CD4-positive, alpha-beta T cell treated with Interleukin-1 beta for 1 hour (primary cell): ENCODE measurements at regions not wholly inside any gene's neighbourhood (a gene's known extent, or its start where the extent isn't known, plus 50 kb on each side); places are given as distances from the start of the nearest gene placed in this dataset.
"Not testable (repeated sequence)": the region's sequence is repeated elsewhere in the genome, so short reads cannot be mapped to it uniquely, and the experiment has no call there.

ENCODE experiments used
- DNase-seq, 2 donors: peaks; one replicate each; pipeline ENCODE4 v3.0.0-alpha.2; 2020 to 2022

DNA sequence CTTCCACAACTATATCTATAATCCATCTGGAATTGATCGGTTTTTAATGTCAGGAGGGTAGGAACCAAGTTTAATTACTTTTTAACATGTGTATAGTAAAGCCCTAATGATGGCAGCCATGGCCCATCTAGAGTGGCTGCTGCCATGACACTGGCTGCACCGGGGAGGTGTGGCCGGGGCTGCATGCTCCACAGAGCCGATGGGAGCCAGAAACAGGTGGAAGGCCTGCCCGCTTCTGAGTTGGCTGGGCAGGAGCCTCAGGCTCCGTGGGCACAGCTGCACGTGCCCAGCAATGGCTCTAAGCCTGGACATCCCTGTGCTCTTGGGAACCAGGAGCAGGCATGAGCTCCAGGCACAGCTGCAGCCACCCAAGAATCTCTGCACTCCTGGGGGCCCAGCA is 73.0 kb downstream of the GBP6 start:
- DNase-seq, result no peak

- DNase-seq, result not testable (repeated sequence)
Measured at GRCh38 chr1:89438301-89438700, 74.4 kb downstream of the GBP6 start.

- DNase-seq, result no peak
Measured at GRCh38 chr1:89440911-89441310, 77.1 kb downstream of the GBP6 start.

- no peak for DNase-seq
Measured at GRCh38 chr1:89444791-89445190, 79.8 kb upstream of the LRRC8B start.

DNA sequence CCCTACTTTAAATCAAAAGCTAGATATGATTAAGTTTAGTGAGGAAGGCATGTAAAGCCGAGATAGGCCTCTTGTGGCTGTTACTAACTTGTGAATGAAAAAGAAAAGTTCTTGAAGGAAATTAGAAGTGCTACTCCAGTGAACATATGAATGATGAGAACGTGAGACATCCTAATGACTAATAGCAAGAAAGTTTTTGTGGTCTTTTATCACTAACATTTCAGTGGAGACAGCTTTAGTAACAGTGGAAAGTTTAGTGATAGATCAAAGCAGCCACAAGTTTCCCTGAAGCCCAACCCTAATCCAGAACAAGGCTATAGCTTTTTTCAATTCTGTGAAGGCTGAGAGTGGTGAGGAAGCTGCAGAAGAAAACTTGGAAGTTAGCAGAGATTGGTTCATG is 73.6 kb upstream of the LRRC8B start:
- DNase-seq, result peak in 1 of 2 donors; percentile 4

GRCh38 chr1:89453123-89453972 is 71.3 kb upstream of the LRRC8B start:
- DNase-seq, result no peak

GRCh38 chr1:89454845-89455521 is 69.6 kb upstream of the LRRC8B start:
- peak; percentile 47 to 77 for DNase-seq

DNA sequence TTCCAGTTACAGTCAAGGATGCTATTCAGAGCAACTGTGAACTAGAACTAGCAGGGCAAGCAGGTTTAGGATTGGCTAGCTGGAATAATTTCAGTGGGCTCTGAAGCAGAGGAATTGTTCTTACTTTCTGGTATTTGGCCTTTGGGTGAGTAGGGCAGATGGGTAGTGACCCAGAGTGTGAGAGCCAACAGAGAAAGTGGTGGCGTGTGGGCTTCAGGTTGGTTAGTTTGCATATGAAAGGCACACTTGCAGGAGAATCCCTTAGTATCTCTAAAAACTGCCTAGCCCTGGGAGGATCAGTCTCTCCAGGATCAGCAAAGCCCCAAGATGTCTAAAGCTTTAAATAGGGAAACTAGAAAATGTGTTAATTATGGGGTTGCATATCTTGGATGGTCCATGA is 67.6 kb upstream of the LRRC8B start:
- DNase-seq, result no peak

DNA sequence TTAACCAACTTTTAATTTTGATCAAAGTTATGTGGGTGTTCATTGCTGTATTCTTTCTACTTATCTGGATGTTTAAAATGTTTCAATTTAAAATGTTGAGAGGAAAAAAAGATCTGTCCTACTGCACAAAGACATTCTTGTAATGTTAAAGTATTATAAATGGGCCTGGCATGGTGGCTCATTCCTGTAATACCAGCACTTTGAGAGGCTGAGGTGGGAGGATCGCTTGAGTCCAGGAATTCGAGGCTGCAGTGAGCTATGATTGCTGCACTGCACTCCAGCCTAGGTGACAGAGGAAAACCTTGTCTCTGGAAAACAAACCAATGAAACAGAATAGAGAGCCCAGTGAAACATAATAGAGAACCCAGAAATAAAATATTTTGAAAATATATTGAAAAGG is 65.5 kb upstream of the LRRC8B start:
- no peak for DNase-seq

DNA sequence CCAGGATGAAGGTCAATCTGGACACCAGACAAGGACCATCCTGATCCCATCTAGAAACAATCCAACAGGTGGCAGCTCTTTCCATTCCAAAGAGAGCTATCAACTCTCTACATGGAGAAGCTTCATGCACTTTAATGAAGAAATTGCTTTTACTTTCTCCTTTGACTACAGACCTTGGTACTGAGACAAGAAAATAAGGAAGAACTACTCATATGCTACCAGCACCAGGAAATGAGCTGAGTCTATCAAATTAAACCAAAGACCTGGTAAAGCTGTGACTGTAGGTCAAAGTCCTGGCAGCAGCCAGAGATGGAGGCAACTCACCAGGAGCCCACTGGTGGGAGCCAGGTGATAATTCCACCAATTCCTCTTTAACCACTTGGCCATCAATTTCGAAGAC is 64.3 kb upstream of the LRRC8B start:
- DNase-seq, result no peak

DNA sequence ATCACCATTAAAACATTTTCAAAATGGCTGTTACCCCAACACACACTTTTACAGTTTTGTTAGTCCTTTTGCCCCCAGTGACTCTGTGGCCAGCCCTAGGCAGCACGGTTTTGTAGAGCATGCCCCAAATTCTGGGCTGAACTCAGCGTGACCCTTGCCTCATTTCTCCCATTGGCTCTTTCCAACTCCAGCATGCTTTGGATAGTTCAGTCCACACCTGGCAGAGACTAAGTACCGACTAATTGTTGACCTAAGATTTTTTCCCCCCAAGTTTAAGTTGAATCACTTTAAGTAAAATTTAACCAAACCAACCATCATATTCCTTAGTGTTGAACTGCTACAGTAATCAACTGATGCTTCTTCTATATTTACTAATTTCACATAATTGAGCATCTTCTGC is 62.4 kb upstream of the LRRC8B start:
- no peak for DNase-seq

GRCh38 chr1:89464008-89464407 is 60.6 kb upstream of the LRRC8B start:
- peak in 1 of 2 donors; percentile 27 for DNase-seq

DNA sequence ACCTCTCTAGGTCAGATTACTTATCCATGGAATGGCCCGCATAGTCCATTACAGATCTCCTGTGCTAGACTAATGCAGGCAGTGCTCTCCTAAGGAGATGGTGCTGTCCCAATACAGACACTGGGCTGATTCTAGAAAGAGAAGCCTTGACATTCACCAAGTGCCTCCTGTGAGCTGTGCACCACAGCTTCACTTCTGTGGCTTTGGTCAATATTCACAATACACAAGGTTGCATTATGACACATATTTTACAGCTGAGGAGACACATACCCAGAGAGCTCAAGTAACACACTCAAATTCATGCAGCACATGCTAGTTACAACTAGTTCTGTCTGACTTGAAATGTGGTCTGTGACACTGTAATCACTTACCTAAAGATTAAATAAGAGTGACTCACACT is 59.4 kb upstream of the LRRC8B start:
- DNase-seq, result no peak

DNA sequence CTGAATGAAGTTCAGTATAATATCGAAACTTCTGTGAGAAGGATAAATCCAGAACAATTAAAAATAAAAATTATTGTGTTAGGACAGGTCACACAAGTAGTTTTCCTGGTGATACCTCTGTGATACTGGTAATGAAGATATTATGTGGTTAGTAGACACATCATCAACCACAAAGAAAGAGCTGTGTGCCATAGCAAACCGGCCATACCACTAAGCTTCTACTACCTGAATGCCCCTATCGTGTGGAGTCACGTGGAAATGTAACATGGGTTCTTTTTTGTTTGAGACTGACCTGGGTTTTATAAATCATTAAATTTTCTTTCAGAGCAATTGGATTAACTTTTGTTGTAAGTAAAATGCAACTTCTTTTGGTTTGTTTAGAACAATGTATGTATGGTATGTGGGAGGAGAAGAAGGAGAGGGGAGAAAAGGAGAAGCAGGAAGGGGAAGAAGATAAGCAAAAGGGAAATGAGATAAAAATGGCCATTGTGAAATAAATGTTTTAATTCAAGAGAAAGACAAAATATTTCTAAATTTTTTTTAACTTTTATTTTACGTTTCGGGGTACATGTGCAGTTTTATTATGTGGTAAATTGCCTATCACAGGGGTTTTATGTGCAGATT is 58.2 kb upstream of the LRRC8B start:
- no peak for DNase-seq

- DNase-seq, result no peak
Measured at GRCh38 chr1:89472253-89472652, 52.4 kb upstream of the LRRC8B start.

DNA sequence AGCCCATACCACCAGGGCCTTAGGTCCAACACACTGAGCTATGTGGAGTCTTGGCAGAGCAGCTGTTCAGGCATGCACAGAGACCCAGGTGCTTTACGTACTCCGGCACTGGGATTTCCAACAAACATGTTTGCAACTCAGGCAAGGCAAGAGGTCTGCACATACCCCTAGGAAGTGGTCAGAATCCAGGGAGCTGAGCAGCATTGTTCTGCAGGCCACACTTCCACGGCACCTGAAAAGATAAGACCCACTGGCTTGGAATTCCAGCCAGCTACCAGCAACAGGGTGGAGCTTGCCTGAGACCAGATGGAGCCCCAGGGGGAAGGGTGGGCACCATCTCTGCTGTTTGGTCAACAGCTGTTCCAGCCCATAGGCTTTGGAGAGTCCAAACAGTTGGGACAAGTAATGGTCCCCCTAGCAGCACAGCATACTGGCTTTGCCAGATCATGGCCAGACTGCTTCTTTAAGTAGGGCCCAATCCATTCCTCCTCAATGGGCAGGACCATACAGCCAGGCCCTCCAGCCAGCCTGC is 51.7 kb upstream of the LRRC8B start:
- no peak for DNase-seq
